ENCODE measurements at regions not wholly inside any gene's neighbourhood (a gene's known extent, or its start where the extent isn't known, plus 50 kb on each side); places are given as distances from the start of the nearest gene placed in this dataset.

DNA sequence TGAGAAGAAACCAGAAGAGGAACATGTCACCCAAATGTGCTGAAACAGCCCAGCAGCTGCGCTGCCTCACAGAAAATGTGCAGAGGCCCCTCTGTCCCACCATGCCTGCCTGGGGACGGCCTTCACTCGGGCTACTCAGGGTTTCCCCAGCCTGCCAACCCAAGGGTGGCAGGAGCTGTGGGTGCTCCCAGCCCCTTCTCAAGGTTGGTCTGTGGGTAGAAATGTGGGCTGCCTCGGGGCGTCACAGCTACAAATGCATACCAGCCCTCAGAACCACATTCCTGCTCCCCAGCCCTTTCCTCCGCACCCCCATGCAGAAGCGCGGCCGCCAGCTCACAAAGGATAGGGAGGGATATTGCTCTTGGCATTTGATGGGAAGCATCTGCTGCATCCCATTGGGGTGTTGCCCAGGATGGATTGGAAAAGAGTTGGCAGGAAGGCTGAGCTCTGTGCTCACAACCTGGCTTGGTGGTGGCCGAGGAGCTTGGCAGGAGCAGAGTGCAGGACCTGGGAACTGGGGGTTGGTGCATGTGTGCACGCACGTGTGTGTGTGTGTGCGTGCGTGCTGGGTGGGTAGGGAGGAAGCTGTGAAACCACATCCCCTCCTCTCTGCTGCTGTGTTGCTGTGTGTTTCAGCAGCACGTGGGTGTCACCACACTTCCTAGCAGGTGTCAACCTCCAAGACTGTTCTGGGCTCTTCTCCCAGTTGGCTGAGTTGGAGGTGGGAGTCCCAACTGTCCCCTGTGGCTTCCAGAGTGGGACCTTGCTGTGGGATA lies 304.4 kb downstream of the SEC14L1 start:
- TF ChIP-seq FOXK2 (IDR thresholded peaks at IDR 0.05) (no peak), RXRA (CRISPR knock-in tag; IDR thresholded peaks at IDR 0.05) (no peak), POLR2A (IDR thresholded peaks at IDR 0.05; ENCODE audit: insufficient read depth in 1 of 2, low read depth in 2 of 2, low read length in 2 of 2) (no peak), ZNF225 (CRISPR knock-in tag; IDR thresholded peaks at IDR 0.05) (no peak), ELF1 (CRISPR knock-in tag; IDR thresholded peaks at IDR 0.05) (no peak), RFX5 (IDR thresholded peaks at IDR 0.05; ENCODE audit: low read depth, low read length) (no peak), ZNF768 (CRISPR knock-in tag; IDR thresholded peaks at IDR 0.05) (no peak), ZNF292 (CRISPR knock-in tag; IDR thresholded peaks at IDR 0.05; ENCODE audit: borderline replicate concordance, low read depth) (no peak)
- TF ChIP-seq, protein P1, sequence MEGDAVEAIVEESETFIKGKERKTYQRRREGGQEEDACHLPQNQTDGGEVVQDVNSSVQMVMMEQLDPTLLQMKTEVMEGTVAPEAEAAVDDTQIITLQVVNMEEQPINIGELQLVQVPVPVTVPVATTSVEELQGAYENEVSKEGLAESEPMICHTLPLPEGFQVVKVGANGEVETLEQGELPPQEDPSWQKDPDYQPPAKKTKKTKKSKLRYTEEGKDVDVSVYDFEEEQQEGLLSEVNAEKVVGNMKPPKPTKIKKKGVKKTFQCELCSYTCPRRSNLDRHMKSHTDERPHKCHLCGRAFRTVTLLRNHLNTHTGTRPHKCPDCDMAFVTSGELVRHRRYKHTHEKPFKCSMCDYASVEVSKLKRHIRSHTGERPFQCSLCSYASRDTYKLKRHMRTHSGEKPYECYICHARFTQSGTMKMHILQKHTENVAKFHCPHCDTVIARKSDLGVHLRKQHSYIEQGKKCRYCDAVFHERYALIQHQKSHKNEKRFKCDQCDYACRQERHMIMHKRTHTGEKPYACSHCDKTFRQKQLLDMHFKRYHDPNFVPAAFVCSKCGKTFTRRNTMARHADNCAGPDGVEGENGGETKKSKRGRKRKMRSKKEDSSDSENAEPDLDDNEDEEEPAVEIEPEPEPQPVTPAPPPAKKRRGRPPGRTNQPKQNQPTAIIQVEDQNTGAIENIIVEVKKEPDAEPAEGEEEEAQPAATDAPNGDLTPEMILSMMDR (CRISPR knock-in tag; IDR thresholded peaks at IDR 0.05): no peak
- TF ChIP-seq, protein P2, sequence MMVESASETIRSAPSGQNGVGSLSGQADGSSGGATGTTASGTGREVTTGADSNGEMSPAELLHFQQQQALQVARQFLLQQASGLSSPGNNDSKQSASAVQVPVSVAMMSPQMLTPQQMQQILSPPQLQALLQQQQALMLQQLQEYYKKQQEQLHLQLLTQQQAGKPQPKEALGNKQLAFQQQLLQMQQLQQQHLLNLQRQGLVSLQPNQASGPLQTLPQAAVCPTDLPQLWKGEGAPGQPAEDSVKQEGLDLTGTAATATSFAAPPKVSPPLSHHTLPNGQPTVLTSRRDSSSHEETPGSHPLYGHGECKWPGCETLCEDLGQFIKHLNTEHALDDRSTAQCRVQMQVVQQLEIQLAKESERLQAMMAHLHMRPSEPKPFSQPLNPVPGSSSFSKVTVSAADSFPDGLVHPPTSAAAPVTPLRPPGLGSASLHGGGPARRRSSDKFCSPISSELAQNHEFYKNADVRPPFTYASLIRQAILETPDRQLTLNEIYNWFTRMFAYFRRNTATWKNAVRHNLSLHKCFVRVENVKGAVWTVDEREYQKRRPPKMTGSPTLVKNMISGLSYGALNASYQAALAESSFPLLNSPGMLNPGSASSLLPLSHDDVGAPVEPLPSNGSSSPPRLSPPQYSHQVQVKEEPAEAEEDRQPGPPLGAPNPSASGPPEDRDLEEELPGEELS (CRISPR knock-in tag; IDR thresholded peaks at IDR 0.05): no peak
- TF ChIP-seq, protein P3, sequence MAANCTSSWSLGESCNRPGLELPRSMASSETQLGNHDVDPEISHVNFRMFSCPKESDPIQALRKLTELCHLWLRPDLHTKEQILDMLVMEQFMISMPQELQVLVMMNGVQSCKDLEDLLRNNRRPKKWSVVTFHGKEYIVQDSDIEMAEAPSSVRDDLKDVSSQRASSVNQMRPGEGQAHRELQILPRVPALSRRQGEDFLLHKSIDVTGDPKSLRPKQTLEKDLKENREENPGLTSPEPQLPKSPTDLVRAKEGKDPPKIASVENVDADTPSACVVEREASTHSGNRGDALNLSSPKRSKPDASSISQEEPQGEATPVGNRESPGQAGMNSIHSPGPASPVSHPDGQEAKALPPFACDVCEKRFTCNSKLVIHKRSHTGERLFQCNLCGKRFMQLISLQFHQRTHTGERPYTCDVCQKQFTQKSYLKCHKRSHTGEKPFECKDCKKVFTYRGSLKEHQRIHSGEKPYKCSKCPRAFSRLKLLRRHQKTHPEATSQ (CRISPR knock-in tag; IDR thresholded peaks at IDR 0.05; ENCODE audit: borderline replicate concordance): no peak
- TF ChIP-seq, protein P4, sequence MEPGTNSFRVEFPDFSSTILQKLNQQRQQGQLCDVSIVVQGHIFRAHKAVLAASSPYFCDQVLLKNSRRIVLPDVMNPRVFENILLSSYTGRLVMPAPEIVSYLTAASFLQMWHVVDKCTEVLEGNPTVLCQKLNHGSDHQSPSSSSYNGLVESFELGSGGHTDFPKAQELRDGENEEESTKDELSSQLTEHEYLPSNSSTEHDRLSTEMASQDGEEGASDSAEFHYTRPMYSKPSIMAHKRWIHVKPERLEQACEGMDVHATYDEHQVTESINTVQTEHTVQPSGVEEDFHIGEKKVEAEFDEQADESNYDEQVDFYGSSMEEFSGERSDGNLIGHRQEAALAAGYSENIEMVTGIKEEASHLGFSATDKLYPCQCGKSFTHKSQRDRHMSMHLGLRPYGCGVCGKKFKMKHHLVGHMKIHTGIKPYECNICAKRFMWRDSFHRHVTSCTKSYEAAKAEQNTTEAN (CRISPR knock-in tag; conservative IDR thresholded peaks at IDR 0.05): no peak

Measured in HepG2 (cell line).